Umbilical cord (tissue), 1 donor: ENCODE measurements at regions not wholly inside any gene's neighbourhood (a gene's known extent, or its start where the extent isn't known, plus 50 kb on each side); places are given as distances from the start of the nearest gene placed in this dataset.
A peak's percentile ranks its signal among the peaks of the same experiment; 100 is the strongest.
"Not testable (repeated sequence)": the region's sequence is repeated elsewhere in the genome, so short reads cannot be mapped to it uniquely, and the experiment has no call there.

Source experiments
- DNase-seq: peaks from one replicate; pipeline ENCODE4 v3.0.0-alpha.2; 2015; ENCODE audit warnings: low spot score

DNA sequence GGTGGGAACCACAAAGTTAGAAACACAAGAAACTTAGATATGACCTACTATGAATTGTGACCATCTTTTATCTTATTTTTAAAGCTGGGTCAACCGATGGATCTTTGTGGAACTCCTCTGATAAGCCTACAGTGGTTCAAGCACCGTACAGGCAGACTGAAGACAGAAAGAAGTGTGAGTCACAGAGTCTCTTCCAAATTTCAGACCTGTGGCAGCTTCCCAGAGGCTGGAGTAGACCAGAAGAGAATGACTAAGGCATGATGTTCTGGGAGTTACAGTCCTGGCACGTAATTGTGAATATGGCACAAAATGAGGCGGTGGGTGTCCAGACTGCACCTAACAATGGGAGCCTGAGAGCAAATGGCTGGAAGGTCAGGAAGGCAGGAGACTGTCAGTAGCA is 70.0 kb downstream of the LMO4 start:
- DNase-seq, result no peak

DNA sequence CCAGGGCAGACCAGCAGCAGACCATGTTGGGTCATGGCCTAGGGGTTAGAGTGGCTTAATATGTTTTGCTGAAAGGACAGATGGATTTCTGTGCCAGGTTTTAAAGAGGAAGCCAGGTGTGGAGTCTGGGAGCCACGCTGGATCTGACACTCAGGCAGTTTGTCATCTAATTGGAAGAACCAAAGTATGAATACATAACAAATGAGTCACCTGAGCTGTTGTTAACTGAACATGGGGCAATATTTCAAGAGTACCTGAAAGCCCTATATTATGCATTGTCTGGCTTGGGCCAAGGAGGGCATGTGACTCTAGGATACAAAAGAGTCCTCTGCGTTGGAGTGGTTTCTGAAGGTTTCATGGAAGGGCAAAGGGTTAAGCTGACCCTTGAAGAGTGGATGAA is 70.6 kb downstream of the LMO4 start:
- no peak for DNase-seq

DNA sequence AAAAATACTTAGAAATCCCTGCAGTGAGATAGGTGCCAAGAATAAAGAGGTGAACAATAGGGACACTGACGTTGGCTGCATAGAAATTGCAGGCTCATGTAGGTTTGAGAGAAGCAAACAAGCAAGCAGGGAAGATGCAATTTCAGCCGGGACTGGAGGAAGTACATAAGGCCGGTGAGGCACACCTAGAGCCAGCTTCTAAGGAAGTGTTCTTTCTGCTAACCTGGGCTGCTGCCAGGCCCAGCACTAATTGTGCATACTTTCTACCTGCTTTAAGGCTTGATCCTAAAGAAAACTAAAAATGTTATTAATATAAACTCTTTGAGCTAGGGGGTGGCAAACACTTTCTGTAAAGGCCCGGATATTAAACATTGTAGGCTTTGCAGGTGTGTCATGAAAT is 71.0 kb downstream of the LMO4 start:
- no peak for DNase-seq

DNA sequence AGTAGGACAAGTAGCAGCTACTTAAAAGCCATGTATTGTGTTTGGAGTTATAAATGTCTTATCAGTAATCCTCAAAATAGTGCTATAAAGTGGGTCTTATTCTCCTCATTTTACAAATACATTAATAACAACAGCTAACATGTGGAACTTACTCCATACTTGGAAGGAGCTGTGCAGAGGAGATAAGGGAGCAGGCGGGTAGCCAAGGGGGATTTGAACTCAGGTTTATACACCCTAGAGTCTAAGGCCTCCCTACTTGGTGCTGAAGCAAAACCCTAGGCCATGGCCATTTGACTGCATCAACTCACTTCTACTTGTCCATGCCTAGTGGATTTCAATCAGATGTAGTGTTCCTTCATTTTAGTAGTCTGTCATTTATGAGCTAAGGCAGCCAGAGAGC is 72.1 kb downstream of the LMO4 start:
- DNase-seq, result no peak

- peak; percentile 66 for DNase-seq
Measured at GRCh38 chr1:87402241-87403002, 73.7 kb downstream of the LMO4 start.

DNA sequence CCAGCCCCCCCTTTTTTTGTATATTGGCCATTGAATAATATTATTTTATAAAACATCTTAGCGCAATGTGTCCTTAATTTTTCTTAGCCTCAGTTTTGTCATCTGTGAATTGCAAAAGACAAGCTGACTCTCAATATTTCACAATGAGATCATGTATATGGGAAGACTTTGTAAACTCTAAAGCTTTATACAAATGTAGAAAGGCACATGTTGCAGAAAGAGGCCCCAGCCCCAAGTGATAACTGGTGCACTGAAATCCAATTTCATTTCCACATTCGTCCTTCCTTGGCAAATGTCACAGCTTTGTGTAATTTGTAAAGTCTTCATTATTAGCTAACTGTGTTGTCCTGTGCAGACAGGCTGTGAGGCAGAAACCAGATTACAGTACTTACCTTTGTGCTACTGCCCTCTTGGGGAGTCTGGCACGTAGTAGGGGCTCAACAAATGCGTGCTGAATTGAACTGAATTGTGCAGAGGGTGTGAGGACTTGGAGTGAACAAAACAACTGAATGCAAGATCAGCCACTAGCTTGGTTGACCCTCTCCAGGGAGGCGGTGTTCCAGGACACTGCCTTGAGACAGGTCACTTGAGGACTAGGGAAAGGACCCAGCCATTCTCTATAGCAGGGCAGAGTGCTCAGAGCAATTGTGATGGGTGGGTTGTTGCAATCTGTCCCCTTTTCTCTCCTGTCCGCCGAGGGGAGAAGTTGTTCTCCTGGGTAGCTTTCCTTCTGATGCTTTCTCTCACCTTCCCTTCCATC is 74.6 kb downstream of the LMO4 start:
- no peak for DNase-seq

DNA sequence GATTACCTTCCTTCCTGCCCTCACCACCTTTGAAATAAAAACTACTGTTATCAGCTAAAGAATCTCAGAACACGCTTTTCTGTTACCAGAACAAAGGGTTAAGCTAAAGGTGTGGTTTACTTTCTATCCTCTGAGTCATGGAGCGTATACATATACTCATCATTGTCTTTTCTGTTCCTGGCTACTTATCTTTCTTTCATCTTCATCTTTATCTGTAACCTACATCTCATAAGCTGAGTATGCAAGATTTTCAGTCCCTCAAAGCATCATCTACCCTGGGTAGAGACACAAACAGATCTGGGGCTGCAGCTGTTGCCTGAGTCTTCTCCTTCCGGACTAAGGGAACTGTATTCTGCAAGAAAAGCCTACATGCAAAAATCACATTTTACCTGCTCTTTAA is 75.6 kb downstream of the LMO4 start:
- DNase-seq, result no peak

DNA sequence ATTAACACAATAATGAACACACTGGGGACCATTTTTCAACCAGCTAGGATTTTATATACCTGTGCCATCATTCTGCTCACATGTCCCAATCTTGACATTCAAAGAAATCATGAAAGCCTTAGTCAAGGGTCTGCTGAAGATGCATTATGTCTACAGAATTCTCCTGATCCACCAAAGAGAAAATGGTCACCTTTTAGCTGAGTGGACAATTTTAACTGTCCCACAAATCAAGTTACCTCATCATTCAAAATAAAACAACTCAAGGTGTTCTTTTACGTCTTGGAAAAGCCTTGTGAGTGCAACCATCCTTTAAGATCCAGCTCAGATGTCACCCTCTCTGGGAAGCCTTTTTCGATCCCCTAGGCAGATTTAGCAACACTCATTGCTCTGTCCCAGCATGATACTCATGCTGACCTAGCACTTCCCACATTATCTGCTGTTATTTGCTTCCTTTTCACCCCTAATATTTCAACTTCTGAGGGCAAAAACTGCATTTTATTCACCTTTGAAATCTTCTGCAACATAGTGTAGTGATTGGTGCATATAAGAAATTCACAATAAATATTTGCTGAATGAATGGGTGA is 80.1 kb downstream of the LMO4 start:
- no peak for DNase-seq

- peak; percentile 26 for DNase-seq
Measured at GRCh38 chr1:87410776-87411480, 82.2 kb downstream of the LMO4 start.

DNA sequence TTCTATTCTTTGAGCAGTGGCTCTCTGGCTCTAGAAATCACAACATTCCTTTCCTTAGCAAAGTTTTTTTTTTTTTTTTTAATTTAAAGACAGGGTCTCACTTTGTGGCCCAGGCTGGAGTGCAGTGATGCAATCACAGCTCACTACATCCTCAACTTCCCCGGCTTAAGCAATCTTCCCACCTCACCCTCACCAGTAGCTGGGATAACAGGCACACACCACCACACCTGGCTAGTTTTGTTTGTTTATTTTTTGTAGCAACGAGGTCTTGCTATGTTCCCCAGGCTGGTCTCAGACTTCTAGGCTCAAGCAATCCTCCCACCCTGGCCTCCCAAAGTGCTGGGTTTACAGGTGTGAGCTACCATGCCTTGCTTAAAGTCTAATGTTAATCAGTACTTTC is 85.2 kb downstream of the LMO4 start:
- DNase-seq, result not testable (repeated sequence)

- DNase-seq, result no peak
Measured at GRCh38 chr1:87418048-87418447, 89.4 kb downstream of the LMO4 start.

GRCh38 chr1:87421809-87422208 is 93.1 kb downstream of the LMO4 start:
- no peak for DNase-seq

- no peak for DNase-seq
Measured at GRCh38 chr1:87424541-87424940, 95.9 kb downstream of the LMO4 start.

- peak; percentile 43 for DNase-seq
Measured at GRCh38 chr1:87426463-87427249, 98.0 kb downstream of the LMO4 start.

DNA sequence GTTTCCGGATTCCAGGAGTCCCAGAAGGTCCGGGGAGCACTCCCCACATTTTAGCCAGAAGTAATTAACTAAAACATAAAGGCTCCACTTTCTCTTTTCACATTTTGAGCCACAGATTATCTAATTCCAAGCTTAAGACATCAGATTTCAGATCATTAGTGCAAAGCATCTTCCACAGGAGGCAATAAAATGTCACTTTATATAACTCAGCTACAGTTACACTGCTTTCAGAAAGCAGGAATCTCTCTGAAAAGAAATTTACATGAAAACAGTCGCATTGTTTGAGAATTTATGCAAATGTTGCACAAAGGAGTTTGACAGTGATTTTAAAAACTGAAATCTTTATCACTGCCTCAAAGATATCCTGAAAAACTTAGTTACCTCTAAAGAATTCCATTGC is 99.7 kb downstream of the LMO4 start:
- no peak for DNase-seq

GRCh38 chr1:87428883-87429282 is 100.2 kb downstream of the LMO4 start:
- DNase-seq, result no peak

DNA sequence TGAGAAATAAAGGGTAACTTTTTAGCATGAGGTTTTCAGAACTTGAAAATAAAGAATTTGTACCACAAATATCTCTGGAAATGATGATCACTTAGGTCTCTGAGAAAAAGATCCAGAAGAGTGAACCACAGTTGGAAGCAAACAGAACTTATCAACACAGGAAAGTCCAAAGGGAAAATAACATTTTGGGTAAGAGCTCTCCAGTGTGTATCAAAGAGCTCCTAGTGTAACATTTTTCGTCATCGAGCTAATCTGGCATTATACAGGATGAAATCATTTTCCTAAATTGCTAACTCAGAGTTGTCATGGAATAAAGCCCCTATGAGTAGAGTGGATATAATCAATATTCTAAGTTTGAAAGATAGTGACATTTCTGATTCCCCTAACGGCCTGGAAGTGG is 104.0 kb downstream of the LMO4 start:
- DNase-seq, result no peak

- DNase-seq, result not testable (repeated sequence)
Measured at GRCh38 chr1:87433101-87433500, 104.4 kb downstream of the LMO4 start.

GRCh38 chr1:87435484-87435883 is 106.8 kb downstream of the LMO4 start:
- peak; percentile 31 for DNase-seq

DNA sequence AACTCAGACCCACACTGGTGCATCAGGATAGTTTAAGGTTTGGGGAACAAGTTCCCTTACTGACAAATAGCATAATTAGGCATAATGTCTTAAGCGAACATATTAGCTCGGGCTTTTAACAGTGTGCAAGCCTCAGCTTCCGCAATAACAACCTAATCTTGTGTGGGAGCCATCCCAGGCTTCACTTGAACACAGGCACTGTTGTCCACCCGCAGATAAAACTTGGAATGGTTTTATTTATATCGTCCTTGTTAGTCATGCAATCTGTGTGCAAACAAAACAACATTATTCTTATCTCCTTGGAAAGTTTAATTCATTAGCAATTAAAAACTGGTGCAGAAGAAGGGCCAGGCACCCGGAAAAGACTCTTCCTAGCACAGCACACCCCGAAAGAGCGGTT is 107.4 kb downstream of the LMO4 start:
- DNase-seq, result not testable (repeated sequence)

GRCh38 chr1:87436534-87436933 is 107.9 kb downstream of the LMO4 start:
- no peak for DNase-seq
